ENCODE measurements at regions not wholly inside any gene's neighbourhood (a gene's known extent, or its start where the extent isn't known, plus 50 kb on each side); places are given as distances from the start of the nearest gene placed in this dataset.

GRCh38 chr16:80323187-80323807 lies 217.5 kb upstream of the DYNLRB2 start:
- Histone ChIP-seq H3K27me3 (replicated peaks; ENCODE audit: insufficient read depth, low read depth, low read length, poor library complexity) (no peaks in the 10 kb centered on the region), H3K9me3 (ENCODE audit: low read depth, low read length, poor library complexity, severe bottlenecking) (no peaks in the 10 kb centered on the region), H3K4me3 (ENCODE audit: low read depth, low read length, poor library complexity, severe bottlenecking) (no peak overlapping the region), H3K36me3 (ENCODE audit: insufficient read depth, low read length, poor library complexity, severe bottlenecking) (no peaks in the 10 kb centered on the region), H3K27ac (ENCODE audit: low read depth, low read length, poor library complexity, severe bottlenecking) (no peak overlapping the region), H3K4me1 (ENCODE audit: insufficient read depth, low read length, poor library complexity, severe bottlenecking) (no peaks in the 10 kb centered on the region)
- POLR2A ChIA-PET (ENCODE audit: low non-redundant PET): no interaction called here
- CTCF ChIA-PET: no interaction called here
- TF ChIP-seq CTCF (conservative IDR thresholded peaks at IDR 0.05; ENCODE audit: low read depth, low read length) (no peak), EZH2 (IDR thresholded peaks at IDR 0.05; ENCODE audit: borderline replicate concordance, low read depth, low read length, poor library complexity, severe bottlenecking) (no peak)
- BruUV-seq (replicated peaks): no TSS peak
- intact Hi-C loops (cut with micrococcal nuclease; ENCODE audit: unreplicated experiment): no loop called here
- no peak for DNase-seq (ENCODE audit: low spot score)

GRCh38 chr16:80319181-80319580 lies 221.6 kb upstream of the DYNLRB2 start:
- no peak overlapping the region for H3K4me3 ChIP-seq (ENCODE audit: low read depth, low read length, poor library complexity, severe bottlenecking)
- no peaks in the 10 kb centered on the region for H3K27me3 ChIP-seq (replicated peaks; ENCODE audit: insufficient read depth, low read depth, low read length, poor library complexity)
- no peaks in the 10 kb centered on the region for H3K9me3 ChIP-seq (ENCODE audit: low read depth, low read length, poor library complexity, severe bottlenecking)
- BruUV-seq (replicated peaks): no TSS peak
- no peak for DNase-seq (ENCODE audit: low spot score)
- H3K4me1 ChIP-seq (ENCODE audit: insufficient read depth, low read length, poor library complexity, severe bottlenecking): no peaks in the 10 kb centered on the region
- TF ChIP-seq CTCF (conservative IDR thresholded peaks at IDR 0.05; ENCODE audit: low read depth, low read length): no peak
- TF ChIP-seq EZH2 (IDR thresholded peaks at IDR 0.05; ENCODE audit: borderline replicate concordance, low read depth, low read length, poor library complexity, severe bottlenecking): no peak
- no peak overlapping the region for H3K27ac ChIP-seq (ENCODE audit: low read depth, low read length, poor library complexity, severe bottlenecking)
- no peaks in the 10 kb centered on the region for H3K36me3 ChIP-seq (ENCODE audit: insufficient read depth, low read length, poor library complexity, severe bottlenecking)
- intact Hi-C loops (cut with micrococcal nuclease; ENCODE audit: unreplicated experiment): no loop called here
- CTCF ChIA-PET: no interaction called here
- POLR2A ChIA-PET (ENCODE audit: low non-redundant PET): no interaction called here

- Histone ChIP-seq H3K27ac (ENCODE audit: low read depth, low read length, poor library complexity, severe bottlenecking) (no peak overlapping the region), H3K36me3 (ENCODE audit: insufficient read depth, low read length, poor library complexity, severe bottlenecking) (no peaks in the 10 kb centered on the region), H3K9me3 (ENCODE audit: low read depth, low read length, poor library complexity, severe bottlenecking) (no peaks in the 10 kb centered on the region), H3K4me3 (ENCODE audit: low read depth, low read length, poor library complexity, severe bottlenecking) (no peak overlapping the region), H3K4me1 (ENCODE audit: insufficient read depth, low read length, poor library complexity, severe bottlenecking) (no peaks in the 10 kb centered on the region), H3K27me3 (replicated peaks; ENCODE audit: insufficient read depth, low read depth, low read length, poor library complexity) (no peaks in the 10 kb centered on the region)
- intact Hi-C loops (cut with micrococcal nuclease; ENCODE audit: unreplicated experiment): no loop called here
- ChIA-PET CTCF (no interaction called here), POLR2A (ENCODE audit: low non-redundant PET) (no interaction called here)
- no TSS peak for BruUV-seq (replicated peaks)
- TF ChIP-seq CTCF (conservative IDR thresholded peaks at IDR 0.05; ENCODE audit: low read depth, low read length) (no peak), EZH2 (IDR thresholded peaks at IDR 0.05; ENCODE audit: borderline replicate concordance, low read depth, low read length, poor library complexity, severe bottlenecking) (no peak)
- no peak for DNase-seq (ENCODE audit: low spot score)
Measured at GRCh38 chr16:80318107-80318506, 222.7 kb upstream of the DYNLRB2 start.
